Calu3 (cell line): ENCODE measurements at regions not wholly inside any gene's neighbourhood (a gene's known extent, or its start where the extent isn't known, plus 50 kb on each side); places are given as distances from the start of the nearest gene placed in this dataset.

Source experiments
- BruUV-seq: library from RNA; stranded (reverse); fragments of 400-500 nt; replicated peaks from 2 replicates; lab custom pipeline; 2021; lab: Mats Ljungman, UMichigan
- CTCF ChIA-PET: fragments of 300-600 bp; sonication (Branson Sonifier 250); formaldehyde crosslinking; loops from one replicate; lab custom pipeline; 2022; ENCODE audit warnings: antibody characterized with exemption; lab: Charles Lee
- DNase-seq: peaks from one replicate; pipeline ENCODE4 v3.0.0; 2022
- H3K27ac Mint-ChIP-seq: one replicate; pipeline ENCODE4 v1.8.0; 2022; ENCODE audit warnings: mixed read lengths; ENCODE audit not compliant: unreplicated experiment
- H3K27me3 Mint-ChIP-seq: one replicate; pipeline ENCODE4 v1.8.0; 2022; ENCODE audit warnings: mixed read lengths; ENCODE audit not compliant: unreplicated experiment
- H3K36me3 Mint-ChIP-seq: one replicate; pipeline ENCODE4 v1.8.0; 2022; ENCODE audit warnings: mild to moderate bottlenecking, moderate library complexity, mixed read lengths; ENCODE audit not compliant: insufficient read depth, unreplicated experiment
- H3K4me1 Mint-ChIP-seq: one replicate; pipeline ENCODE4 v1.8.0; 2022; ENCODE audit warnings: mild to moderate bottlenecking, low read depth, mixed read lengths; ENCODE audit not compliant: unreplicated experiment
- H3K4me3 Mint-ChIP-seq: one replicate; pipeline ENCODE4 v1.8.0; 2022; ENCODE audit warnings: mild to moderate bottlenecking, low read depth, moderate library complexity, mixed read lengths; ENCODE audit not compliant: unreplicated experiment
- H3K9me3 Mint-ChIP-seq: one replicate; pipeline ENCODE4 v1.8.0; 2022; ENCODE audit warnings: low read depth, mixed read lengths; ENCODE audit not compliant: unreplicated experiment
- CTCF ChIP-seq: fragments of 200-600 bp; IDR thresholded peaks from one replicate; pipeline ENCODE4 v1.8.0; 2022; ENCODE audit warnings: antibody characterized with exemption; ENCODE audit not compliant: unreplicated experiment
- intact Hi-C: fragments of 100-400 bp; cut with micrococcal nuclease; formaldehyde crosslinking; loops from one replicate; pipeline ENCODE4 v1.10.0; 2022; ENCODE audit not compliant: unreplicated experiment

- no peak for DNase-seq
- no peak for TF ChIP-seq CTCF
- no TSS peak for BruUV-seq
- H3K9me3 Mint-ChIP-seq, result peaks cover 23% of the 10 kb centered on the region
- H3K27ac Mint-ChIP-seq, result no peak overlapping the region
- H3K4me3 Mint-ChIP-seq, result no peak overlapping the region
- H3K36me3 Mint-ChIP-seq, result no peaks in the 10 kb centered on the region
- no peaks in the 10 kb centered on the region for H3K27me3 Mint-ChIP-seq
- intact Hi-C loops, result no loop called here
- no peaks in the 10 kb centered on the region for H3K4me1 Mint-ChIP-seq
- CTCF ChIA-PET, result no interaction called here
Measured at GRCh38 chr2:78457269-78457668, 568.2 kb upstream of the REG3G start.

- Mint-ChIP-seq H3K27ac (no peak overlapping the region), H3K36me3 (no peaks in the 10 kb centered on the region), H3K9me3 (peaks cover 11% of the 10 kb centered on the region), H3K4me3 (no peak overlapping the region), H3K4me1 (no peaks in the 10 kb centered on the region), H3K27me3 (no peaks in the 10 kb centered on the region)
- no TSS peak for BruUV-seq
- CTCF ChIA-PET, result no interaction called here
- no peak for TF ChIP-seq CTCF
- intact Hi-C loops, result no loop called here
- no peak for DNase-seq
Measured at GRCh38 chr2:78465707-78466106, 559.8 kb upstream of the REG3G start.

DNA sequence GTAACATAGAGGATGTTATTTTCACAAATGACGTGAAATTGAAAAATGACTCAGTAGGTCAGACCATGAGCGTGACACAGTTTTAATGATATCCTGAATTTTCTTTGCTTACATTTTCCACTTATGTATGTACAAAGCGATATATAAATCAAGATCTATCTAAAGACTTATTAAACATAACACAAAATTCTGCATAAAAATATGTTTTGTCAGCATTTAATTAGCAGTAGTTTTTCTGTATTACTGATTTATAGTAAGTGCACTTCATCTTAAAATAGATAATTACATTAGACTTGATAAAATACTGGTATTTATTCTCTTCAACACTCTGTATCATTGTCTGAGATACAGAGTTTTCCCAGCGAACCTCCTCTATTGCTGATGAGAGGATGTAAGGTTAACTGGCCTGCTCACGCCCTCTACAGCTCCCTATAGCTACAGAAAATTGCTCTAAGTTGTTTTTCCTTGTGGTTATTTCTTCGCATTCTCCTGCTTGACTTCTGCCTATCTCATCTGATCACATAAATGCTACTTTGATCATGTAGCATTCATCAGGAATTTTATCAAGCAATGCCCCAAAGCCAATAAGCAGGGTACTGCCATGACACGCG lies 548.8 kb upstream of the REG3G start:
- H3K4me1 Mint-ChIP-seq, result no peaks in the 10 kb centered on the region

GRCh38 chr2:78486565-78486964 lies 538.9 kb upstream of the REG3G start:
- CTCF ChIA-PET, result no interaction called here
- Mint-ChIP-seq H3K9me3 (peaks cover 10% of the 10 kb centered on the region), H3K4me3 (no peak overlapping the region), H3K4me1 (no peaks in the 10 kb centered on the region), H3K27ac (no peak overlapping the region), H3K27me3 (no peaks in the 10 kb centered on the region), H3K36me3 (no peaks in the 10 kb centered on the region)
- intact Hi-C loops, result no loop called here
- no peak for DNase-seq
- BruUV-seq, result no TSS peak
- no peak for TF ChIP-seq CTCF

More for the DNA sequence above, 548.8 kb upstream of the REG3G start:
- DNase-seq, result no peak
- H3K27me3 Mint-ChIP-seq, result no peaks in the 10 kb centered on the region
- no peaks in the 10 kb centered on the region for H3K36me3 Mint-ChIP-seq
- H3K9me3 Mint-ChIP-seq, result peaks cover 7% of the 10 kb centered on the region
- no peak overlapping the region for H3K27ac Mint-ChIP-seq
- TF ChIP-seq CTCF, result no peak
- intact Hi-C loops, result no loop called here
- CTCF ChIA-PET, result no interaction called here
- no TSS peak for BruUV-seq
- H3K4me3 Mint-ChIP-seq, result no peak overlapping the region
